WERI-Rb-1 (cell line): ENCODE measurements at regions not wholly inside any gene's neighbourhood (a gene's known extent, or its start where the extent isn't known, plus 50 kb on each side); places are given as distances from the start of the nearest gene placed in this dataset.
A peak's percentile ranks its signal among the peaks of the same experiment; 100 is the strongest.
"Not testable (repeated sequence)": the region's sequence is repeated elsewhere in the genome, so short reads cannot be mapped to it uniquely, and the experiment has no call there.

Experiments
- DNase-seq: peaks from one replicate; pipeline ENCODE4 v3.0.0-alpha.2; 2020
- H3K27ac ChIP-seq: fragments of 250-450 bp; sonication (Bioruptor Pico); 2 replicates; pipeline ENCODE4 v1.5.1; 2020; ENCODE audit warnings: mild to moderate bottlenecking, moderate library complexity
- H3K27me3 ChIP-seq: fragments of 250-450 bp; sonication (Bioruptor Pico); 2 replicates; pipeline ENCODE4 v1.5.1; 2021; ENCODE audit warnings: mild to moderate bottlenecking, low read depth, moderate library complexity; ENCODE audit not compliant: insufficient read depth, severe bottlenecking
- H3K36me3 ChIP-seq: fragments of 250-450 bp; sonication (Bioruptor Pico); 2 replicates; pipeline ENCODE4 v1.5.1; 2020; ENCODE audit warnings: mild to moderate bottlenecking, moderate library complexity
- H3K4me3 ChIP-seq: 2 replicates; pipeline ENCODE4 v1.5.1; 2011; ENCODE audit warnings: low read depth, mild to moderate bottlenecking, control low read depth, low read length
- H3K9me3 ChIP-seq: fragments of 250-450 bp; sonication (Bioruptor Pico); 2 replicates; pipeline ENCODE4 v1.5.1; 2021; ENCODE audit warnings: mild to moderate bottlenecking, moderate library complexity; ENCODE audit not compliant: severe bottlenecking
- CTCF ChIP-seq: IDR thresholded peaks from 2 replicates; pipeline ENCODE4 v1.5.1; 2011; ENCODE audit warnings: low read depth, mild to moderate bottlenecking, control low read depth, inconsistent platforms, low read length

- H3K27me3 ChIP-seq: peaks cover 17% of the 10 kb centered on the region
- DNase-seq: peak; percentile 66
- not testable (repeated sequence) for H3K36me3 ChIP-seq, H3K27ac ChIP-seq, H3K9me3 ChIP-seq, H3K4me3 ChIP-seq
- peak; percentile 55 for TF ChIP-seq CTCF
These were observed 581.8 kb downstream of the TUBA3C start for GRCh38 chr13:18599791-18600211.

GRCh38 chr13:18598543-18598942 lies 583.1 kb downstream of the TUBA3C start:
- not testable (repeated sequence) for H3K36me3 ChIP-seq, H3K27ac ChIP-seq, H3K4me3 ChIP-seq, H3K9me3 ChIP-seq
- peak; percentile 47; the same call in 1 of the 2 replicates for TF ChIP-seq CTCF
- H3K27me3 ChIP-seq: peaks cover 17% of the 10 kb centered on the region
- DNase-seq: peak; percentile 22

GRCh38 chr13:18597940-18598339 lies 583.7 kb downstream of the TUBA3C start:
- H3K9me3 ChIP-seq, H3K36me3 ChIP-seq, DNase-seq, H3K27ac ChIP-seq, H3K4me3 ChIP-seq: not testable (repeated sequence)
- peaks cover 17% of the 10 kb centered on the region for H3K27me3 ChIP-seq

GRCh38 chr13:18577103-18577502 lies 604.5 kb downstream of the TUBA3C start:
- not testable (repeated sequence) for H3K9me3 ChIP-seq, H3K27ac ChIP-seq, H3K4me3 ChIP-seq, DNase-seq, H3K27me3 ChIP-seq, H3K36me3 ChIP-seq

- H3K9me3 ChIP-seq, DNase-seq, H3K4me3 ChIP-seq, H3K27me3 ChIP-seq, H3K27ac ChIP-seq, H3K36me3 ChIP-seq: not testable (repeated sequence)
These were observed 613.7 kb downstream of the TUBA3C start for GRCh38 chr13:18567890-18568289.
